Activated CD8-positive, alpha-beta T cell treated with anti-CD3 and anti-CD28 coated beads for 36 hours (primary cell): ENCODE measurements at regions not wholly inside any gene's neighbourhood (a gene's known extent, or its start where the extent isn't known, plus 50 kb on each side); places are given as distances from the start of the nearest gene placed in this dataset.

Experiments
- ATAC-seq: fragments of 200-7000 bp; cut with Tn5 transposase; one replicate; pipeline ENCODE4 v1.10.0; 2021; ENCODE audit warnings: mild to moderate bottlenecking, moderate library complexity
- CTCF ChIA-PET: fragments of 350-600 bp; sonication (Branson Sonifier 250); formaldehyde crosslinking; loops from one replicate; lab custom pipeline; 2021; ENCODE audit warnings: antibody characterized with exemption; lab: Charles Lee
- POLR2A ChIA-PET: fragments of 350-600 bp; sonication (Branson Sonifier 250); formaldehyde crosslinking; loops from one replicate; lab custom pipeline; 2021; ENCODE audit warnings: antibody characterized with exemption; lab: Charles Lee
- DNase-seq: peaks from one replicate; pipeline ENCODE4 v3.0.0-alpha.2; 2020
- H3K27ac Mint-ChIP-seq: one replicate; pipeline ENCODE4 v1.8.0; 2021; ENCODE audit warnings: mild to moderate bottlenecking, mixed read lengths
- H3K27me3 Mint-ChIP-seq: one replicate; pipeline ENCODE4 v1.8.0; 2021; ENCODE audit warnings: mixed read lengths
- H3K36me3 Mint-ChIP-seq: one replicate; pipeline ENCODE4 v1.8.0; 2021; ENCODE audit warnings: low read depth, mixed read lengths
- H3K4me1 Mint-ChIP-seq: one replicate; pipeline ENCODE4 v1.8.0; 2021; ENCODE audit warnings: low read depth, mixed read lengths
- H3K4me3 Mint-ChIP-seq: one replicate; pipeline ENCODE4 v1.8.0; 2021; ENCODE audit warnings: mild to moderate bottlenecking, moderate library complexity, mixed read lengths
- H3K9me3 Mint-ChIP-seq: one replicate; pipeline ENCODE4 v1.8.0; 2021; ENCODE audit warnings: mixed read lengths
- intact Hi-C: fragments of 100-400 bp; cut with micrococcal nuclease; formaldehyde crosslinking; loops from one replicate; pipeline ENCODE4 v1.10.0; 2022
- TF ChIP-seq, protein P1 (sequence below): fragments of 200-600 bp; IDR thresholded peaks from one replicate; pipeline ENCODE4 v1.8.0; 2022; ENCODE audit warnings: antibody characterized with exemption, mild to moderate bottlenecking

DNA sequence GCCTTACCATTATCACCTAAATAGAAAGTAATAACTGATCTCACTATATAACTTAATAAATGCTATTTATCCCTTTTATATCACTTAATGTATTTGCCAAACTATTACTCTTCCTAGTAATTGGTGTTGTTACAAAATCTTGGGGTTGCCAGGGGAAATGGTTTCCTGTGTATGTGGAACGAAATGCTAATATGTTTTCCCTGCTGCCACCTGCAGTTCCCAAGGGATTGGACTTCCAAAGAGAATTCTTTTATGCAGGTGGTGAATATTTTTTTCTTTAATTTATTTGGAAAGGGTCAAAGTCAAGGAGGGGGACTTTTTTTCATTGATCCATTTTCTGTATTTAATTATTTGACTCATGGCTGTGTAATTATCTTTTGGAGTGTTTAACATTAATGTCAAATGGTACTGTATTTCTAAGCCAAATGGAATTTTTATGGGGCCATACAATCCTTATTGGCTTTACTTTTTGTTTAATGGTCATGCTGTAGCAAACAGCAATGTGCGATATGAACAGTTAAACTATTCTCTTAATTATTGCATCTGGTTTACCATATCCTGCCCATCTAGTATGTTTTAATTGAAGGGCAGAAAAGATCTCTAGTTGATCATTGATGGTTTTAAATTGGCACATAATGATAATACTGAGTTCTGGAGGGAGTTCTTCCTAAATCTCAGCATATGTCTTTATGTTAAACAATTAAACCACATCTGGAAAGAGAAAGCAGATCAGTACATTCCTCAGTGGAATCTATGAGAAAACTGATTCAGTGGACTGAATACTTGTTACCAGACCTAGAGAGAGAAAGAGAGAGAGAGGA lies 486.3 kb downstream of the TTLL7 start:
- ChIA-PET CTCF (no interaction called here), POLR2A (no interaction called here)
- DNase-seq (no peak), ATAC-seq (no peak)
- H3K27ac Mint-ChIP-seq: no peak overlapping the region
- no peaks in the 10 kb centered on the region for H3K27me3 Mint-ChIP-seq
- no peak overlapping the region for H3K4me3 Mint-ChIP-seq
- TF ChIP-seq, protein P1, sequence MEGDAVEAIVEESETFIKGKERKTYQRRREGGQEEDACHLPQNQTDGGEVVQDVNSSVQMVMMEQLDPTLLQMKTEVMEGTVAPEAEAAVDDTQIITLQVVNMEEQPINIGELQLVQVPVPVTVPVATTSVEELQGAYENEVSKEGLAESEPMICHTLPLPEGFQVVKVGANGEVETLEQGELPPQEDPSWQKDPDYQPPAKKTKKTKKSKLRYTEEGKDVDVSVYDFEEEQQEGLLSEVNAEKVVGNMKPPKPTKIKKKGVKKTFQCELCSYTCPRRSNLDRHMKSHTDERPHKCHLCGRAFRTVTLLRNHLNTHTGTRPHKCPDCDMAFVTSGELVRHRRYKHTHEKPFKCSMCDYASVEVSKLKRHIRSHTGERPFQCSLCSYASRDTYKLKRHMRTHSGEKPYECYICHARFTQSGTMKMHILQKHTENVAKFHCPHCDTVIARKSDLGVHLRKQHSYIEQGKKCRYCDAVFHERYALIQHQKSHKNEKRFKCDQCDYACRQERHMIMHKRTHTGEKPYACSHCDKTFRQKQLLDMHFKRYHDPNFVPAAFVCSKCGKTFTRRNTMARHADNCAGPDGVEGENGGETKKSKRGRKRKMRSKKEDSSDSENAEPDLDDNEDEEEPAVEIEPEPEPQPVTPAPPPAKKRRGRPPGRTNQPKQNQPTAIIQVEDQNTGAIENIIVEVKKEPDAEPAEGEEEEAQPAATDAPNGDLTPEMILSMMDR: no peak
- H3K9me3 Mint-ChIP-seq: peaks cover 1% of the 10 kb centered on the region
- intact Hi-C loops: no loop called here
- H3K36me3 Mint-ChIP-seq: peaks cover 11% of the 10 kb centered on the region
- H3K4me1 Mint-ChIP-seq: peaks cover 50% of the 10 kb centered on the region

DNA sequence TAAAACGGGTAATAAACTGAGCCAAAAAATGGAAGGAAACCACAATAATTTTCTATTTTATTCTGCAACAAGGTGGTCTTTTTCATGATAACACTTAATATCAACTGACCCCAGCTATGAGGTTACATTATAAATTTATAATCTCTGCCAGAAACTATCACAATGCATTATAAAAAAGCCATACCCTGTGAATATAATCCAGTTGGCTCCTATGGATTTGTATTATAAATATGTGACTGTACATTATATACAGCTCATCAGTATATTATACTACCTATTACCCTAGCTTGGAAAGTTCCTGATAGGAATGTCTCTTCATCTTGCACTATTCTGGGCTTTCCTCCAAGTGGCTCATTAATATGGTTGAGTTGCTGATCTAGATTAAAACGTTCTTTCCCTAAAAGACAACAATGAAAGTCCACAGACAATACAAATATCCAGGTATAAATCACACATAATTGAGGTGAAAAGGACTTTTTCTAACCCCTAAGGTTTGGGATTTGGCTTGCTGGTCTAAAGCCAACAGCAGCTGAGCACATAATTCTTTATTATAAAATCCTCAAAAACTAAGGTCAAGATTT lies 487.7 kb downstream of the TTLL7 start:
- no peak for DNase-seq
- ATAC-seq: no peak
- intact Hi-C loops: no loop called here
- Mint-ChIP-seq H3K9me3 (no peaks in the 10 kb centered on the region), H3K27me3 (no peaks in the 10 kb centered on the region), H3K36me3 (peaks cover 14% of the 10 kb centered on the region), H3K27ac (no peak overlapping the region), H3K4me1 (peaks cover 54% of the 10 kb centered on the region), H3K4me3 (no peak overlapping the region)
- ChIA-PET POLR2A (no interaction called here), CTCF (interaction anchor here (0.7 kb wide), 1 partner anchor 9 kb away, joined by 3 read pairs; no protein-coding TSS in a partner anchor)
- TF ChIP-seq, protein P1: no peak

DNA sequence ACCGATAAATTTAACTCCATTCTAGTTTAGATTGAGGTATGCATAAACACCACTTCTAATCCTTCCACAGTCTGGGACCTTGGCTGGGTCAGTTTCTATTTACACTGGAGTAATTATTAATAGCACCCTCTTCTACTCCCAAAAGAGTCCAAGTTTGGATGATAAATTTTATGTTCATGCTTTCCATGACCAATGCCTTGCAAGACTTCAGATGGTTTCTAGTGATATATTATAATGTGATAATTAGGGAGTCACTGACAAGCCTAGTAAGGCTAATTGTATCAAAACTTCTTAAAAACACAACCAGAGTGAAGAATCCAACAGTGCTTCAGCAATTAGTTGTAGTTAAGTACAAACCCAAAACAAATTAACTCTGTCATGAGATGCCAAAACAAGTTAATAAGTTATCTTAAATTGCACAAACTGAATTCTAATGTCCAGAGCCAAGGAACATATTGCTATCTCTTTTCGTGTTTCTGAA lies 489.6 kb downstream of the TTLL7 start:
- TF ChIP-seq, protein P1: no peak
- ATAC-seq (no peak), DNase-seq (no peak)
- peaks cover 40% of the 10 kb centered on the region for H3K4me1 Mint-ChIP-seq
- H3K4me3 Mint-ChIP-seq: no peak overlapping the region
- ChIA-PET CTCF (no interaction called here), POLR2A (no interaction called here)
- H3K27ac Mint-ChIP-seq: peak overlapping the region; percentile 91
- H3K9me3 Mint-ChIP-seq: peaks cover 4% of the 10 kb centered on the region
- peaks cover 4% of the 10 kb centered on the region for H3K36me3 Mint-ChIP-seq
- intact Hi-C loops: no loop called here
- no peaks in the 10 kb centered on the region for H3K27me3 Mint-ChIP-seq

DNA sequence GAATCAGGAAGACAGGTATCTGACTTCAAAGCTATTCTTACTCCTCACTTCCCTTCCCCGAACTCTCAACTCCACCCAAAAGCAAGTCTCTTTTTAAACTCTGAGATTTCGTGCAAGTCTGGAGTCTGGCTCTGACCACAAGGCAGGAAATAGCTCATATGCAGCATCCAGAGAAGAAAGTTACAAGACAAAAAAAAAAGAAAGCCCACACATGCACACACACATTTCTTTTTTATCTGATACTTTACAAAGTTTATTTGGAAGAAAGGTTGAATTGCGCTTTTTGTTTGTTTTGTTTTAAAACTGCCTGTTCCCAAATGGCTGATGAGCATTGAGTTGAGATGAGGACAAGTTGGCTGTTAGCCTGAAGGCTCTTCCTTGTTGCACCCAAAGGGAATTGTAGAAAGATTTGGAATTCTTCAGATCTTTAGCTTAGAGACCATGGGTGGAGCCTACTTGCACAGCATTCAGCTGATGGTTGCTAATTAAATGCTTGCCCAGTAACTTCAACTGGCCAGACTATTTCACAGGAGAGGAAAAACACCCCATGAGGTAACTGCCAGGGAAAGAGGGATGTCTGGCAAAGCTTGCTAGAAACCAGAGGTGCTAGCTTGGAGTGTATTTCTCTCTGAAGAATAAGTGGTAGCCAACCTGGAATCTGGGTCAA lies 490.3 kb downstream of the TTLL7 start:
- Mint-ChIP-seq H3K9me3 (peaks cover 8% of the 10 kb centered on the region), H3K4me3 (peak overlapping the region; percentile 49), H3K36me3 (peaks cover 4% of the 10 kb centered on the region), H3K27ac (peak overlapping the region; percentile 91), H3K4me1 (peaks cover 40% of the 10 kb centered on the region), H3K27me3 (no peaks in the 10 kb centered on the region)
- CTCF ChIA-PET: no interaction called here
- POLR2A ChIA-PET: interaction anchor here (0.6 to 1.2 kb wide), 3 partner anchors 11 to 148 kb away, joined by 3 to 4 read pairs (median 3); no protein-coding TSS in a partner anchor
- DNase-seq (peak; percentile 53), ATAC-seq (peak; percentile 95)
- TF ChIP-seq, protein P1: no peak
- intact Hi-C loops: no loop called here
